Liver (tissue), 3 donors: ENCODE measurements at regions not wholly inside any gene's neighbourhood (a gene's known extent, or its start where the extent isn't known, plus 50 kb on each side); places are given as distances from the start of the nearest gene placed in this dataset.

Experiments used
- CTCF ChIP-seq: fragments of 150-350 bp; IDR thresholded peaks from 2 replicates; pipeline ENCODE4 v1.5.1; 2017; ENCODE audit warnings: improper control_type of control experiment, low read depth, low read length; ENCODE audit not compliant: missing input control
- FOXA2 ChIP-seq: IDR thresholded peaks from 2 replicates; pipeline ENCODE4 v1.6.1; 2016; ENCODE audit warnings: antibody characterized with exemption
- GABPA ChIP-seq, 2 donors: IDR thresholded peaks in 1 of 2; conservative IDR thresholded peaks in 1 of 2; 2 replicates each; pipeline ENCODE4 v1.6.1; 2016; ENCODE audit warnings: antibody characterized with exemption in 2 of 2, mild to moderate bottlenecking in 1 of 2, moderate library complexity in 1 of 2
- REST ChIP-seq: IDR thresholded peaks from 2 replicates; pipeline ENCODE4 v1.6.1; 2016; ENCODE audit warnings: antibody characterized with exemption, mild to moderate bottlenecking
- TAF1 ChIP-seq: conservative IDR thresholded peaks from 2 replicates; pipeline ENCODE4 v1.6.1; 2016; ENCODE audit warnings: antibody characterized with exemption, mild to moderate bottlenecking
- donor health status: healthy.
- donor health status: healthy.

GRCh38 chr10:78976825-78977755, 91.7 kb upstream of the ZMIZ1 start:
- TF ChIP-seq CTCF = no peak
- no peak for TF ChIP-seq REST
- TF ChIP-seq GABPA (IDR thresholded peaks at IDR 0.05 in 1 of 2, conservative IDR thresholded peaks at IDR 0.05 in 1 of 2) = no peak
- TF ChIP-seq FOXA2 = peak; percentile 88
- TF ChIP-seq TAF1 = no peak
